NCI-H2029 treated with DMSO at 0.1 percent for 48 hours (cell line): ENCODE measurements at regions not wholly inside any gene's neighbourhood (a gene's known extent, or its start where the extent isn't known, plus 50 kb on each side); places are given as distances from the start of the nearest gene placed in this dataset.

Source experiments
- DNase-seq: peaks from one replicate; lab custom pipeline; 2025; lab: John Stamatoyannopoulos, UW

GRCh38 chr12:98146043-98146442 is 369.3 kb upstream of the TMPO start:
- DNase-seq: no peak

GRCh38 chr12:98146487-98146886 is 368.9 kb upstream of the TMPO start:
- DNase-seq: no peak

- DNase-seq: no peak
Measured at GRCh38 chr12:98149270-98149669, 366.1 kb upstream of the TMPO start.

GRCh38 chr12:98149691-98150210 is 365.6 kb upstream of the TMPO start:
- no peak for DNase-seq

DNA sequence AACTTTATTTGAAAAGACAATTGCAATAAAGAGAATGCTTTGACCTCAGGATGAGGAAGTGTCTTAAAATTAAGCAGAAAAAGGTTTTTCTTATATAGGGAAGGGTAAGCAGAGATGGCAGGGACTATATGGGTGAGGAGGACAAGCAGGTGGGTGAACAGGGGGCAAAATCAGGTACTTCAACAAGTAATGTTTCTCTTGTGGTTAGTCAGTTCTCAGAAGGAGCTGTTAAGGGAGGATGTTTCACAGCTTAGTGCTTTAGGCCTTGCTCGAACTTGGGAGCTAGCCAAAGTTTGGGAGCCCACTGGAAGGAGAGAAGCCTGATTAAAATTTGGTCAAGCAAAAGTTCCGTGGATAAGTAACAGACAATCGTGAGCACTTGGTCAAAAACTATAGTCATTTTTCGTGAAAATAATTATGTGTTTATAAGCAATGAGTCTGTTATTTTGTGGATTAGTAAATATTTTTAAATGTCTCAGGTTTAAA is 364.2 kb upstream of the TMPO start:
- DNase-seq: no peak

- DNase-seq: no peak
Measured at GRCh38 chr12:98151984-98152383, 363.4 kb upstream of the TMPO start.

DNA sequence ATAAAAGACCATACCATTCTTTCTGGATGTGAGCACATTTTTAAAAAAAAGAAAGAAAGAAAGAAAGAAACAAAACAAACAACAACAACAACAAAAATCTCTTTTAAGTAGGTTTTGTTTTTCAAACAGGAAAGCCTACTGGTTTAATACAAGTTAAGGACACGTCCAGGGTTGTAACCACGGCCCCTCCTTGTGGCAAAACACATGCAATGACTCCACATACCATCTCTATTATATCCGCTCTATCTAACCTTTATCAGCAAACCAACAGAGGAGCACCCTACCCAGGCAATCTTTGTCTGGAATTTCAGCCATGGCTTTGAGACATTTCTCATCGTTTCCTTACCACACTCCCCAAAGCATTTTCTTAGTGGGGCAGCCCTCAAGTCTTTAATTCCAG is 360.5 kb upstream of the TMPO start:
- DNase-seq: peak; percentile 54

GRCh38 chr12:98156697-98157096 is 358.7 kb upstream of the TMPO start:
- no peak for DNase-seq

GRCh38 chr12:98162906-98163678 is 352.3 kb upstream of the TMPO start:
- DNase-seq: no peak

GRCh38 chr12:98172304-98172703 is 343.1 kb upstream of the TMPO start:
- no peak for DNase-seq

GRCh38 chr12:98172801-98173200 is 342.6 kb upstream of the TMPO start:
- DNase-seq: no peak

DNA sequence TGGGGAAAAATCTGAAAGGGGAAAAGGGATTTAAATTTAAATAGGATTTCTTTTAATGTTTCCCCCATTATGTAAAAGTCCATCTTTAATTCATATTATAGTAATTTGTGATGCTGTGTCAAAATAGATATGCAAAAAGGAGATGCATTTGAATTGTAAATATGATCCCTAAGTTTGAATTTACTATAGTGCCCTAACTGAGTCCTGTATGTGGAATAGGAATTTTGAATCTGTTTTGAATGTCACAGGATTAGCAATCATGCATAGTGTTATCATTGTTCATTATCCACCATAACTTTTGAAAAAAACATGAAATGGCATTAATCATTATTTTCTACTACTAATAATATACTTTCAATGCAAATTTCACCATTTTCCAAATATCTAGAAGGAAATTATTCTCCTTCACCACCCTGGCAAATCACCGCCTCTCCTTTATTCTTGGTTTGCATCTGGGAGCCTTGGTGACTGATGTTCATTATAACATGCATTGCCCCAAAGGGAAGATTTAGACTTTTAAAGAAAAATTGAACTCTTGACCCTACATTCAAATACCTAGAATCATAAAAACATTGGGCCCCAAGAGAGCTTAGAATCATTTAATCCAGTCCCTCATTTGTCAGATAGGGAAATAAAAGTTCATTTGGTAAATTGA is 341.5 kb upstream of the TMPO start:
- no peak for DNase-seq

DNA sequence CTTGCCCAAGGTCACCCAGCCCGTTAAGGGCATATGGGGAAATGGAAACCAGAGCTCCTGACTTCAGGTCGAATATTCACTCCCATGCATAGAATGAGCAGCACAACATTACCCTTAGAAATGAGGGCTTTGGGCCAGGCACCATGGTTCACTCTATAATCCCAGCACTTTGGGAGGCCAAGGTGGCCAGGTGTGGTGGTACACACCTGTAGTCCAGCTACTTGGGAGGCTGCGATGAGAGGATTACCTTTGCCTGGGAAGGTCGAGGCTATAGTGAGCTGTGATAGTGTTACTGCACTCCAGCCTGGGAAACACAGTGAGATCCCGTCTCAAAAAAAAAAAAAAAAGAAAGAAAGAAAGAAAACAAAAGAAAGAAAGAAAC is 341.0 kb upstream of the TMPO start:
- DNase-seq: no peak

DNA sequence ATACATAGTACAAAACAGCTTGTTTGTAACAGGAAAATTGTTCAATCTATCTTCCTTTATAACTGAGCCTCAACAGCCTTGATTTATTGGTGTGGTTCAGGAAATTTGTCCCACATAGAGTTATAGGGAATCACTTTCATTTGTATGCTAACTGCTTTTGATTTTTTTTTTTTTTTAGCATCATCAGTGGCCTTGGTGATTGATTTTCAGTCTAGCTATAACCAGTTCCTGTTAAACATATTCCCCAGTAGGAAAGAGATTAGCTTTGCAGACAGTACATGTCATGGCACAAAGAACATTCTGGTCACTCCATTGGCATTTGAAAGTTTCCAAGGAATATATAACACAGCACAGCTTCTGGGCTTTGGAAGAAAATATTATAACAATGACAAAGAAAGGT is 337.3 kb upstream of the TMPO start:
- DNase-seq: no peak

DNA sequence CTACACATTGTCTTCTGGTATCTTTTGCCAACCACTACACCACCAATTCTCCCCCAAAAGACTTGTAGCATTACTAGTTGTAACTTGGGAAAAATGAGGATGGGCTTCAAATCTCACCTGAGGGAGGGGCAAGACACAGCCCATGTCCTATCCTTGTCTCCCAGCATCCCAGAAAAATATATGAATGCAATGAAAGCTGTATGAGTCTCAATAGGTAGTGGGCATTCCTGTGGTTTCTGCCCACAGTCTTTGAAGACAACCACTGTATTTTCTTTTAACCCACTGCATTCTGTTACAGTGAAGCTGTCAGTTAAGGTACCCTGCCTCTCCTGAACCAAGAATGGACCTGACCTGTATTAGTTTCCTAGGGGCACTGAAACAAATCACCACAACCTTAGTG is 336.2 kb upstream of the TMPO start:
- no peak for DNase-seq

GRCh38 chr12:98180603-98181002 is 334.8 kb upstream of the TMPO start:
- no peak for DNase-seq

DNA sequence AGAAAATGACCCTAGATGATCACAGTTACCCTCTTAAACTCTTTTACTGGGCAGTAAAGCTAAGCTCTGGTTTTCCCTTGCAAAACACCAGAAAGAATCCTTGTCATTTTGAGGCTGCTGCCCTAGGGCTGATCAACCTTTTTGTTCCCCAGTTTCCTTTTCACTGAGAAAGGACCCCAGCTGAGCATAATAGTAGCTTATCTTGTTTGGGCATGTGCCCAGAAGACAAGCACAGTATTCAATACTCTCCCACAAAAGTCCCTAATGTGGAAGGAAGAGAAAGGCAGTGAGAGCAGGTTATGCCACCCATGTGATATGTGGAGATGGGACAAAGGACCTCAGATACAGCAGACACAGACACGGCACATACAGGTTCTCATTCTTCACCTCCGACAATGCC is 332.6 kb upstream of the TMPO start:
- DNase-seq: no peak

- DNase-seq: no peak
Measured at GRCh38 chr12:98185606-98186005, 329.8 kb upstream of the TMPO start.

- DNase-seq: peak; percentile 4
Measured at GRCh38 chr12:98188650-98189077, 326.7 kb upstream of the TMPO start.

- no peak for DNase-seq
Measured at GRCh38 chr12:98194591-98194990, 320.8 kb upstream of the TMPO start.

DNA sequence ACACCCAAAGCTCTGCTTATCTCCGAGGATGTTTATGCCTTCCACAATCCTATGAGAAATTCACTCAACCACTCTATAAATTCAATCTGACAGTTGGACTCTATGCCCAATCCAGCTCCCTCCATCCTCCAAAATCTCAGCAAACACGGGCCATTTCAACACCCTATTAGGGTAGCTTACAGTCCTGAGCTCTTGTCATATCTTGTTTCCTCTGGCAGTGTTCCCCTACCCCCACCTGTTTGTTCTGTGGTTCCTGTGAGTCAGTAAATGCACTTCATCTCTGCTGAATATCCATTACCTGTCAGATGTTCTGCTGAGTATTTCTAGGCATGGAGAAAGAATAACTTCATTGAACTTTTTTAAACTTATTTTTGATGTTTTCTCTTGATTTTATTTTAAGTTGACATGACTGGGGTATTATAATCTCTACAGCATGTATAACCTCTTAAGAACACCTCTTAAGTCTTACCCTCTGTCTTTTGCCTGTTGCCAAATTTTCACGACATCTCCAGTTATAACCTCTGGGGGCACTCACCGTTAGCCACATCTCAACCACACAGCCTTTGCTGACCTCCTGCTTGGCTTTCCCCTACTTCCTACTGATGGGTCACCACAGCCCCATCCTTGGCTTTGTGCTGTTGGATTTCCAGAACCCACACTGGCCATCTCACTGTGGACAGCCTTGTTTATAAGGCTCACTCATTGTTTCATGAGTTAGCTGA is 317.0 kb upstream of the TMPO start:
- DNase-seq: peak; percentile 73

GRCh38 chr12:98208816-98209215 is 306.6 kb upstream of the TMPO start:
- no peak for DNase-seq
